ENCODE measurements at regions not wholly inside any gene's neighbourhood (a gene's known extent, or its start where the extent isn't known, plus 50 kb on each side); places are given as distances from the start of the nearest gene placed in this dataset.

- DNase-seq, result no peak
Observed at GRCh38 chr11:38272376-38272775, 1674.3 kb upstream of the RAG2 start.

- no peak for DNase-seq
Observed at GRCh38 chr11:38266691-38267090, 1668.7 kb upstream of the RAG2 start.

- DNase-seq, result no peak
Observed at GRCh38 chr11:38256436-38256835, 1658.4 kb upstream of the RAG2 start.

- no peak for DNase-seq
Observed at GRCh38 chr11:38254913-38255312, 1656.9 kb upstream of the RAG2 start.

GRCh38 chr11:38252620-38253019 is 1654.6 kb upstream of the RAG2 start:
- no peak for DNase-seq

- no peak for DNase-seq
Observed at GRCh38 chr11:38246451-38246850, 1648.4 kb upstream of the RAG2 start.

- no peak for DNase-seq
Observed at GRCh38 chr11:38226684-38227083, 1628.6 kb upstream of the RAG2 start.

- DNase-seq, result no peak
Observed at GRCh38 chr11:38221295-38221694, 1623.3 kb upstream of the RAG2 start.

- DNase-seq, result no peak
Observed at GRCh38 chr11:38219636-38220035, 1621.6 kb upstream of the RAG2 start.

- no peak for DNase-seq
Observed at GRCh38 chr11:38208951-38209350, 1610.9 kb upstream of the RAG2 start.

GRCh38 chr11:38206663-38207062 is 1608.6 kb upstream of the RAG2 start:
- no peak for DNase-seq

GRCh38 chr11:38191101-38191500 is 1593.1 kb upstream of the RAG2 start:
- DNase-seq, result no peak

GRCh38 chr11:38182126-38182866 is 1584.3 kb upstream of the RAG2 start:
- DNase-seq, result no peak

GRCh38 chr11:38176686-38177322 is 1578.8 kb upstream of the RAG2 start:
- DNase-seq, result no peak

- DNase-seq, result no peak
Observed at GRCh38 chr11:38173676-38174075, 1575.6 kb upstream of the RAG2 start.

- no peak for DNase-seq
Observed at GRCh38 chr11:38169286-38169685, 1571.2 kb upstream of the RAG2 start.

GRCh38 chr11:38163526-38163925 is 1565.5 kb upstream of the RAG2 start:
- no peak for DNase-seq

- DNase-seq, result no peak
Observed at GRCh38 chr11:38160433-38160832, 1562.4 kb upstream of the RAG2 start.

- DNase-seq, result no peak
Observed at GRCh38 chr11:38159038-38159437, 1561.0 kb upstream of the RAG2 start.

- no peak for DNase-seq
Observed at GRCh38 chr11:38156495-38157146, 1558.6 kb upstream of the RAG2 start.

- DNase-seq, result no peak
Observed at GRCh38 chr11:38155856-38156255, 1557.8 kb upstream of the RAG2 start.

GRCh38 chr11:38153985-38154384 is 1555.9 kb upstream of the RAG2 start:
- DNase-seq, result no peak

- DNase-seq, result no peak
Observed at GRCh38 chr11:38143852-38144251, 1545.8 kb upstream of the RAG2 start.

- DNase-seq, result no peak
Observed at GRCh38 chr11:38138972-38139371, 1540.9 kb upstream of the RAG2 start.
